ENCODE measurements at regions not wholly inside any gene's neighbourhood (a gene's known extent, or its start where the extent isn't known, plus 50 kb on each side); places are given as distances from the start of the nearest gene placed in this dataset.

DNA sequence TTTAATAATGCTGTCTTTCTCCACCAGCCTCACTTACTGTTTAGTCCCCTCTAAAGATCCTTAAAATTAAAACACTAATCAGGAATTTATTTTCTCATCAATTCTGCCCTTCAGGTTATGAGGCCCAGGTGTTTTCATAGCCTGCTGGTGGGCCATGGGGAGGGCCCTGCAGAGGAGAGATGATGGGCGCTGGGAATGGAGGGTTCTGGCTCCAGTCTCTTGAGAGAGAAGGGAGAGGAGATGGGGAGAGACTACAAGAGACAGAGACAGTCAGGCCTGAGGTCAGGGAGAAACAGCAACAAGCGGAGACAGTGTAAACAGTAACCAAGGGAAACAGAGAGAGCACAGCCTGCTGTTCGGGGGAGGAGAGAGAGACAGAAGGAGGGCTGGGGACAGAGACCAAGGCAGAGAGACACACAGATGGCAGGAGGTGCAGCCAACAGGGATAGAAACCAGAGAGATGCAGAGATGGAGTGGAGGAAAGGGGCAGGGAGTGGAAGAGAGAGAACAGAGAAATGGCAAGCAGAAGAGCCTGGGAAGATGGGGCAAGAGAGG, 187.3 kb upstream of the SYT13 start:
- no peak for DNase-seq (ENCODE audit: low spot score)

DNA sequence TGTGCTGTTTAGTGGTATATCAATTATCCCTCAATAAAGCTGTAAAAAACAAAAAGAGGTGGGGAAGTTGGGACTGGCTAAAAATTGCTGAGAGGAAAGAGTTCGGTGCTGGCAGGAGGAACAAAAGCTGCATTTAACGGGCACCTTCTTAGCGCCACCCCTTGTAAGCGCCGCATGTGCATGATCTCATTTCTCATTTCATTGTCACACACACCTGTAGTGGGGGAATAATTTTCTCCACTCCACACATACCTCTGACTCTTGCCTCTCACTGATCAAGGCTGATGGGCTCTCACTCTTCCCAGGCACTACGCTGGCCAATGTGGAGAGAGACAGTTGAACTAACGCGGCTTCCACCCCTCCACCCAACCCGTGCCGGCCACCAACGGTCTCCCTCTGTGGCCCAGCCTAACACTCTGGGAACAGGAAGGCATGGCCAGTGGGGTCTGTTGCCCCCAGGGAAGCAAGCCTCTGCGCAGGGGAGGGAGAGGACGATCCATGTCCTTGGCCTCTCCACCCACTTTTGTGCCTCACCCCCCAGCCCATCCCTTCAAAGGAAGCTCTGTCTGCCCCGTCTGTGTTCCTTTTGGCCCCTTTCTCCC, 186.7 kb upstream of the SYT13 start:
- DNase-seq (ENCODE audit: low spot score), result no peak

DNA sequence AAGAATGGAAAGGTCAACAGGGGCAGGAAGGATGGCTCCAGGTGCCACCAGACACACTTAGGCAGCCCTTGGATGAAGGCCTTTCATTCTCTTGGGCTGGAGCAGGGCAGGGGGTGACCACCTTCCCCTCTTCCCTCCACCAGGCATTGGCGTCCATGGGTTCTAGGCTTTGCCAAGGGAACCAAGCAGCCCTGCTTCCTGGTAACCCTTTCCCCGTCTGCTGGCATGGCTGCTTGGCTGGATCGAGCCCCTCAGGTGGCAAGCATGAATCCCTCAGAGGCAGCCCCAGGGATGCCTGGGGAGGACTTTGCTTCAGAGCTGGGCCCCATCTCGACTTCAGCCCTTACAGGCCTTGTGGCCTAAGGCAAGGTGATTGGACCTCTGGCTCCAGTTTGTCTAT, 185.1 kb upstream of the SYT13 start:
- no peak for DNase-seq (ENCODE audit: low spot score)

DNA sequence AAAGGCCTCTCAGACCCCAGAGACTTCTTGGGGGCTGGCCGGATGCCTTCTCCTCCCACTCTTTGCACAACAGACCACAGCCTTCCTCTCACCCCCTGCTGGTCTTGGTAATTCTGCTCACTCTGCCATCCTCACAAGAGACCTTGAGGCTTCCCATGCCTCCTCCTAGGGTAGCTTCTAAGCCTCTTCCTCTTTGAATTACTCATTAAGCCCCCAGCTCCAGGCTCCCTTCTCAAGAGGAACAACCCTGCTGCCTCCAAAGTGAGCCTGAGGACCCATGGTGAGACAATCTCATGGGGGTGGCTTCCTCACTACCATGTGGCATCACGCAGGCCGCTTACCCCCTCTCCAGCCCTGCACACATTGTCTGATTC, 184.6 kb upstream of the SYT13 start:
- DNase-seq (ENCODE audit: low spot score), result no peak

DNA sequence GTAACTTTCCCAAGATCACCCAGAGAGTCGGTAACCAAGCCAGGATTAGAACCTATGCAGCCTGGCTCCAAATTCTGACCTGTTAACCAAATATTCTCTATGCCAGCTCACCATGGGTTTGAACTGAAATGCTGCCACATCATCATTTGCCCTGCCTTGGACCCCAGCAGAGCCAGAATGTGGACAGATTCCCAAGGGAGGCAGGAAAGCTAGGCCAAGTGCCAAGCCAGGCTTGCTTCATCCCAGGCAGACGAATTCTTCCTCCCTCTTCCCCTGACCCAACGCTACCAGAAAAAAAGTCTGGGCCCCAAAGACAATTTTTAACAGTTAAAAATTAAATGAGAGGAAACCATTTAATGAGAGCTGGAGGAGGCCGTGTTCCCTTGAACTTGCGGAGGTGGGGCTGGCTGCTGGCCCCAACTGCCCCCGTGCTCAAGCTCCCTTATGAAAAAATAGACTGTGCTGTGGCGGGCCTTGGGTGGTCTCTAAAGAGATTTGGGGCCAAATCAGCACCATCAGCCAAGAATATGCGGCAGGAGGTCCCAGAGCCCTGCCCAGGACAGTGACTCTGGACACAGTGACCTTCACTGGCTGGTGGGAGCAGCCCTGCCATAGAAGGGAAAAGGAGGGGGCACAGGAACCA, 184.1 kb upstream of the SYT13 start:
- DNase-seq (ENCODE audit: low spot score), result no peak

DNA sequence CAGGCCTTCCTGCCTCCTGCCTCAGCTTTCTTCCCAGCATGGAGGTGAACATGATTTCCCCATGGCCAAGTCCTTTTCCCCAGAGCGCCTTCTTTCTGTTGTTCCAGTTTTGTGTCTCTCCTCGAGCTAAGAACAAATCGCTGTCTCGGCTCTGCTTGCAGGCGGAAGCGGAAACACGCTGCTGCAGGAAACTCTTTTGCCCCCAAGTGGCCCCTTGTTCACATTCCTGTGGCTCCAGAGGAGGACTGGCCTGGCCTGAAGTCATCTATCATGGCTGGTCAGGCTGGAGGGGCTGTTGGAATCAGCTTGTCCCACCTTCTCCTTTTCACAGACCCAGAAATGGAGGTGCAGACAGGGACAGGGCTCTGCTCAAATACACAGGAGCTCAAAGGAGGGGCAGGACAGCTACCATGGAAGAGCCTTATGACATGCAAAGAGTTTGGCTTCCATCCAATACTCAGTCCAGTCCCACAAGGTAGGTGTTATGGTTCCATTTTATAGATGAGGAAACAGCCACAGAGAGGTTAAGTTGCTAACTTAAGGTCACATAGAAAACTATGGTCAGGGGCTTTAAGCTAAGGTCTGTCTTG, 182.2 kb upstream of the SYT13 start:
- peak; percentile 12 for DNase-seq (ENCODE audit: low spot score)

DNA sequence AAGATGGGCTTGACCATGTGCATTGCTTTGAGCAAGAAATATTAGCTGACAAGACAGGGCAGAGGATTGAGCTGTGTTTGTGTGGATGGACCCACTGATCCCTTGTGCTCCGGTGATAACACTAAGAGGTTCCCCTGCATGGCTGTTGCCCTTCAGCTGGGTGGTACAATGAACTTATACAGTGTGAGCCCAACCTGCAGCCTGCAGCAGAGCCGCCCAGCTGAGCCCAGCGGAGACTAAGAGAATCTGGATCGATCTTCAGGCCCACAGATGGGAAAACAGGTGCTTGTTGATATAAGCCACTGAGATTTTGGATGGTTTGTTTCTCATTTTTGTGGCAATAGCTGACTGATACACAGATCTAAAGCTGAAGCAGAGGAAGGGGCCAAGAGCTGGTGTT, 177.4 kb upstream of the SYT13 start:
- no peak for DNase-seq (ENCODE audit: low spot score)

DNA sequence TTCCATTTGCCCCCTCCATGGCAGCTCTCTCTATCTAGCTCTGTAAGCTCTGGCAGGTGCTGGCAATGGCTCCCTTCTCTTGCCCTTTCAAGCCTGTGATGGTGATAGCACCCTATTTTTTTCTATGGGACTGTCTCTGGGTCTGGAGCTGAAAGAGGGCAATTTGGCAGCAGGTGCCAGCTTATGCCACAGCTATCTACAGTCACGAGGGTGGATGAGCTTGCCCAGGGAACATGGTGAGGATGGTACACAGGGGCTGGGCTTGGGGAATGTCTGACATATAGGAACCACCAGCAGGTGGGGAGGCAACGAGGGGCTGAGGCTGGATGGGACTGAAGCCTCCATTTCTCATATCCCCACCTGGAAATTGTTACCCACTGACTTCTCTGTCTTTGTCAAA, 175.4 kb upstream of the SYT13 start:
- no peak for DNase-seq (ENCODE audit: low spot score)

DNA sequence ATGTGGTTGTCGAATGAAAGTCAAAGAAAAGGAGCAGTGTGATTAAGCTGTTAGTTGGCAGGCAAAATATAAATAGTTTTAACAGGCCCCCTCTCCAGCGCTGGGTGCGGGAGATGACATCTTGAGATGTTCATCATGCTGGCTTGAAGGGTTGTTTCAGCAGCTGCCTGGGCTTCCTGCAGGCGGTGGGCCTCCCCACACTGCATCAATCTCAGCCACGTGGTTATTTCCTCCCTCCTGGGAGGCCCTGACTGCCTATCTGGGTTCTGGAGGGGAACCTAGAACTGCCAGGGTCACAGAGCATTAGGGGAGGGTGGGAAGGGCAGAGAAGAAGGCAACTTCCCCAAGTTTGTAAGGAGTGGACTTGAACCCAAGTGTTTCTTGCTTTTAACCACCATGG, 173.3 kb upstream of the SYT13 start:
- no peak for DNase-seq (ENCODE audit: low spot score)

DNA sequence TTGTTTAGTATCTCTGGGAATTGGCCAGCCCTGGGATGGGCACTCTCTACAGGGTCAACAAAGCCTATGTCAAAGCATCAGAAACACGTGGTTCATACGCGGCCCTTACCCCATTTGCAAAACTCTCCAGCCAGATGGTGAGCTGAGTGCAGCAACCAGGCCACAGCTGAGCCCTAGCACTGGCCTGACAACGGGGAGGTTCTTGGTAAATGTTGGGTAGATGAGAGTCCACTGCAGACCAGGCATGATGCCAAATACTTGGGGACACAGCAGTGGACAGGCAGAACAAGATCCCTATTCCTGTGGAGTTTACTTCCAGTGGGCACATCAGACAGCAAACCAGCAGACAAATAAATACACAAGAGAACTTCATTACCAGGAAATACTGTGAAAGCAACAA, 172.1 kb upstream of the SYT13 start:
- DNase-seq (ENCODE audit: low spot score), result no peak

DNA sequence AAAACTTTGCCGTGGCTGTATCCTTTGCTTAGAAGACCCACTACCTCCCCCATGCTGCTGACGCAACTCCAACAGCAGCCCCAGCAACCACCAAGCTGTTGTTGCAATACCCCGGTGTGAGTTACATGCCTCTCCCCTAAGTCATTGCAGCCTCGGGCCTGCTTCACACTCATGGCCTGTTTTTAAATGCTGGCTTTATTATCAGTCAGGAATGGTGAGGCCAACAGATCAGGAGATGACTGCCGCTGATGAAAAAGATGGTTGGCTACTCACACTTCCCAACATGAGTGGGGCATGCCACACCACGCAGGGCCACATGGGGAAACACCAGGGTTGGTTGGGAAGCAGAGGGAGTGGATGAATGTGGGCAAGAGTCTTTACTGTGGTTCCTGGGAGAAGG, 171.5 kb upstream of the SYT13 start:
- peak; percentile 41 for DNase-seq (ENCODE audit: low spot score)

DNA sequence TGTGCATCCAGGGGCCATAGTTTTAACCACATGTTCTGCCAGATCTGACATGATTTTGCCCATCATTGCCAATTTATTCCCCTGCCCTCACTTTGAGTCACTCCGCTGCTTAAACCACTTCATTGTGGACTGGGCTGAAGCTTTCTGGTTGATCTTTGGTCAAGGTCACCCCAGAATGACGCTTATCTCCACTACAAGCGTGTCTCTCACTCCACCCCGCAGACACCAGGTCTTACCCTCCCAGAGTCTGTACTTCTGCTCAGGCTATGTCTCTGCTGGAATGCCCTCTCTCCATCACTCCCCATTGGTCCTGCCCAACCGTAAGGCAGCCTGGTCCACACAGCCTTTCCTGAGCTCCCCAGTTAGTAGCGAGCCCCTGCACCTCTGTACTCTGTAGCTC, 170.5 kb upstream of the SYT13 start:
- no peak for DNase-seq (ENCODE audit: low spot score)

DNA sequence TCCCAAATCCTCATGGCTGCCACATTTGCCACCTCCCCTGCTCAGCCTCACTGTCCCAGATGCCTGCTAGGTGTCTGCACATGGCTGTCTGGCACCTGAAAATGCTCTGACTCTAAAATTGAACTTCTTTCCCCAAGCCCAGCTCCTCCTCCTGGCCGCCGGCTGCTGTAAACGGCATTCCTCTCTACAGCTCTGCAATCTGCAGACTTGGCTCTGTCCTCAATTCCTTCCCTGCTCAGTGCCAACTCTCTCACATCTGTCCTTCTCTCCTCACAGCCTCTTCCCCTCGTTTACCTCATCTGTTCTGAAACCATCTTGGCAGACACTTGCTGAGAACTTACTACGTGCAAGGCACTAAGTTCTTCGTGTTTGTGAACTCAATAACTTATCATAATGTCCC, 169.4 kb upstream of the SYT13 start:
- no peak for DNase-seq (ENCODE audit: low spot score)

DNA sequence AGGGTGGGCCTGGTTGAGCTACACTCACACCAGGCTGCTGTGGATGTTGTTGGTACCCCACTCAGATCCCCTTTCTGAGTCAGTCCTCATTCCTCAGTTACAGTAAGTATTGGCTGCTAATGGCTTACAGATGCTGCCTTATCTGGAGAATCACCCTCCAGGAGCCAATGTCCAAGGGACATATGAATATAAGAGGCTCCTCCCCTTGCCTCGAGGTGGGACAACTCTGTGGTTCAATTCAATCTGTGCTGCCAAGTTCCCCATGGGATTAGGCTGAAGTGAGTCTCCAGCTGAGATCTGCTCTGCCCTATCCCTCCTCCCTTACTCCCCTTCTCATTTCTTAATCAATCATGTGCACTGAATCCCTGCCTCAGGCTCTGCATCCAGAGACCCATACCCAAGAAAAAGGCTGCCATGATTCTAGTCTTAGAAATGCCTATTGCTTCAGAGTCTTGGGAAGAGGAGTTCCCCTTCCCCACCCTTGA, 168.8 kb upstream of the SYT13 start:
- DNase-seq (ENCODE audit: low spot score), result no peak

DNA sequence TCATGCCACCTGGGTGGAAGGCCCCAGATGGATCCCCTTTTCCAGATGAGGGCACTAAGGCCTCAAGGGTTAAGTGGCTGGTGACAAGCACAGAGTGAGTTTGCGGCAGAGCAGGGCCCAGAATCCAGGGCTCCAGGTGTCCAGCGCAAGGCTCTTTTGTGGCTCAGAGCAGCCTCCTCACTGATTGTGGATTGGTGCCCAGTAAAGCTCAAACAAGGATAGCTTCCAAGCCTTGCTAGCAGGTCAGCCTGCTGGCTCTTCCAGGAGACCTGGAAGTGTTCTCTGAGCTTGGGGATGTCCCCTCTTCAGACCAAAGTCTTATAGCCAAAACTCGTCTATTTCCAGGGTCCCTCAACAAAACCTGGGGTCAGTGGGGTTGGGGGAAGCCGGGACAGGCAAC, 167.6 kb upstream of the SYT13 start:
- DNase-seq (ENCODE audit: low spot score), result no peak

DNA sequence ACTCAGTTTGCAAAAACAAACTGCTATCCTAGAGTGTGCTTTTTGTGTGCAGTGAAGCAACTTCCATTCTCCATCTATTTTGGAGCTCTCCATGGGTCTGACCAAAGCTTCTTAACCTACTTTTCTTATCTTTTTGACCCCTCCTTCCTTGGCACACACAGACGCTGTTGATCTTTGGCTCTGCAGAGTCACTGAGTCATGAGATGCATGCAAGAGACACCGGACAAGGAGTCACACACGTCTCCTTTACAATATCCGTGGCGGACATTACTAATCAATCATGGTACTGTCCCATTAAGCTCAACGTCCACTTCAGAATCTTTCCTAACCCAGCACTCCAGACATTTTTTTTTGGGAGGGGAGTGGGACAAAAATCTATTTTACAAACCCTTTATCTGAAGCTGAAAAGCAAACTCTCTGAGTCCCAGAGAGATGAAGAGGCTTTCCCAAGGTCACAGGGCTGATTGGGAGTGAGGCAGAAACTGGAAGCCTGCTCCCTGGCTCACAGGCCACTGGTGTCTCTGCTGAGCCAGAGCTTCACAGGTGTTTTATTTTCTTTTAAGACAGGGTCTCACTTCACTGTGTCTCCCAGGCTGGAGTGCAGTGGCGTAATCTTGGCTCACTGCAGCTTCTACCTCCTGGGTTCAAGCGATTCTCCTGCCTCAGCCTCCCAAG, 165.8 kb upstream of the SYT13 start:
- no peak for DNase-seq (ENCODE audit: low spot score)

DNA sequence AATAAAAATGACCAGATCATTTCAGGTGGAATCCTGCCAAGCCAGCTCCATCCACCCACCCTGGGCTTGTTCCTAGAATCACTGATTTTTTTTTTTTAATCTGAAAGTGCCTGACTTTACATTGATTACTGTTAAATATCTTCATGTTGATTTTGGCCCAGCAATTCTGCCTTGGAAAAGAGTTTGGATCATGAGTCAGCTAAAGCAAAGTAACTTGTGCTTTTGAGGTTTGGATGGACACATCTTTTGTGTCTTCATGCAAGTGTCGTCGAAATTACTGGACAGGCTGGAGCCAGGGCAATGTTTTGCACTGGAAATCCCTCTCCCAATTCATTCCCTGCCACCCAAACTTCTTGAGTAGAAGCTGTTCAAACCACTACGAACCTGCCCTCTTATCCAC, 164.0 kb upstream of the SYT13 start:
- DNase-seq (ENCODE audit: low spot score), result peak; percentile 20

DNA sequence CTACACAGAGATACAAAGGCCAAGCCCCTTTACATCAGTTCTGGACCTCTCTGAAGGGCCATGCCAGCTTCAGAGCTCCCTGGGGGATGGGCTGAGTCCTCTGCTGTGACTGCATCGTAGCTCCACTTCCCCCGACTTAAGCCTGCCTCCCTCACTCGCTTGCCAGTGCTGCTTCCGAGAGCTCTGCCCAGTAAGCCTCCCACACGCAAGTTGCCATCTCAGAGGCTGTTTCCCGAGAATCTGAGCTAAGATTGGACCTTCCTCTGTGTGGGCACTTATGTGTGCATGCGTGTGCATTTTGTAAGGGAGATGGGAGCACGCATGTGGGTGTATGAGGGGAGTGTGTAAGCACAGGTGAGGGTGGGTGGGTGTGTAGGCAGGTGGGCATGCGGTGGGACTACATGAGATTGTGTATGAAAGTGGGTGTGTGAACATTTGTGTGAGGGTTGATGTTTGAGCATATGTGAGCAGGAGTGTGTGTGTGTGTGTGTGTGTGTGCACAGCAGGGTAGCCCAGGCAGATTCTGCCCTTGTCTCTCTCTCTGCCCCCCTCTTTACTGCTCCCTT, 163.0 kb upstream of the SYT13 start:
- no peak for DNase-seq (ENCODE audit: low spot score)

DNA sequence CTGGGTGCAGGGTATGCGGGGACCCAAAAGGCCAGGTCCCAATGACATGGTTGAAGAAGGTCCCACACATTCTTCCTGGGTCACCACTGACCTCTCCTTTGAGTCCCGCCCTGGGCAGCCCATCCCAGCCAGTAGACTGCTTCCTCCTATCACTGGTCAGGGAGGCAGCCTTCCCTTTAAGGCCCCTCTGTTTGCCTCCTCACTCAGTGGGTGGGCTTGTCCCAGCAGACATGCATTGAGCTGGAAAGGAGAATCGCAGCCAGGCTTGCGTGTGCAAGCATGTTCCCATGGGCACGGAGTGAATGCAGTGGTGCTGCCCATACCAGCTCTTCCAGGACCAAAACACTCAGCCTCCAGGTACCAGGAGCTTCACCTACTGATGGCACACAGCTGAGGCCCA, 162.4 kb upstream of the SYT13 start:
- no peak for DNase-seq (ENCODE audit: low spot score)

DNA sequence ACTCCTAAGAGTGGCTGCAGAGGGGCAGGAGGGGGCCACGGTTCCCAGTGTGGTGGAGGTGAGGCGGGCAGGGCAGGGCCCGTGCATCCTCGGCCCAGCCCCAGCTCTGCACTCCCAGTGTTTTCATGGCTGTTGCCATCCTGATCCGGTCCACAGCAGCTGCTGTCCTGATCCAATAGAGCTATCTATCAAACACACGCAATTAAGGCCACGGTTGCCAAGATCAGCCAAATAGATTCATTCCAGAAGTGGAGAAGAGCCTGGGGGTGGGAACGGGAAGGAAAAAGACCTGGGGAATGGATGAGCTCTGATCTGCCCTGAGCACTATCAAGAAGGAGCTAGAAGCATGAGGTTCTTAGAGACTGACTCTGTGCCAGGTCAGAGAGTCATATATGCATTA, 160.9 kb upstream of the SYT13 start:
- no peak for DNase-seq (ENCODE audit: low spot score)

DNA sequence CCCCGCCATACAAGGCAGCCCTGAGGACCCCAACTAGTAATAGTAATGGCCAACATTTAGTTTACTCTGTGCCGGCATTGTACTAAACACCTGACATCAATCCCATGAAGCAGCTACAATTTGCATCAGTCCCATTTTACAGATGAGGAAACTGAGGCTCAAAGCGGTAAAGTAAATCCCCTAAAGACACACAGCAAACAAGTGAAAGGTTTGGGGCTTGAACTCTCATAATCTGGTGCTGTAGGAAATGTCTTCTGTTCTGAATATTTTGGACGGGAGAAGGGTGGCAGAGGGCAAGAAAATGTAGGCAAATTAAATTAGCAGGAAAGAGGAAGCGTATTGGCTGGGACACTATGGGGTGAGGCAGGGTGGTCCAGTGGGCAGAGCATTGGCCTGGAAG, 160.3 kb upstream of the SYT13 start:
- no peak for DNase-seq (ENCODE audit: low spot score)

DNA sequence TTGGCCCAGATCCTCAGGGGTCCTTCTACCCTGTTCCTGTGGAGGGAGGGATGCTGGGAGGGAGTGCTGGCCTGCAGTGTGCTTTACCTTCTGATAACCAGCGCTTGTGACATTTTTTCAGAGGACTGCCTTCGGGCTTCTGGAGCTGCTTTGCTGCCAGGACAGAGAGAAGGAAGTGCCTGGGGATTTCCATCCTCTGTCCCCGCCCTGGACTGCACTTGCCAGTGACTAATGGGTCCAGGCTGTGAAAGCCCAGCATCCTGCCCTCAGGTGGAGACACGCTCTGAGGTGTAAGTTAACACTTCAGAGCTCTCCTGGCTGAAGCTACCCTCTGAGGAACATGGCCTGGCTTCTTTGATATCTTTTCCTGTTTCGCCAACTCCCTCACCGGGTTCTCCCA, 158.7 kb upstream of the SYT13 start:
- DNase-seq (ENCODE audit: low spot score), result no peak

DNA sequence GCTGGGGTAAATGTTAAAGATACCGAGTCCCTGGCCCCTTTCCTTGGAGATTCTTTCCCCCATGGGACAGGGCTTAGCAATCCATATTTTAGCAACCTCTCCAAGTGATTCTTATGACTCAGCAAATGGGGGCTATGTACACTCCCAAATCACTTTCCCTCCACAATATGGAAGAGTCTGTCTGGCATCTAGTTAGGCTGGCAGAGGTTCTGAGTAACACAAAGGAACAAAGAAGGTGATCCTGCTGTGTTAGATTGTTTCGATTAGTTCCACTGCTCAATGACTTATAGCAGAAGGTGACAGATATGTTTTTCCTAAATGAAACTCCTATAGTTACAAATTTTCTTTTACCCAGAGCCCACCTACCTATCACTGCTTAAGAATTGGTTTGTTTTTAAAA, 154.0 kb upstream of the SYT13 start:
- DNase-seq (ENCODE audit: low spot score), result no peak
